K562 (cell line): ENCODE measurements at regions not wholly inside any gene's neighbourhood (a gene's known extent, or its start where the extent isn't known, plus 50 kb on each side); places are given as distances from the start of the nearest gene placed in this dataset.
A peak's percentile ranks its signal among the peaks of the same experiment; 100 is the strongest.

Source experiments
- BCL6 ChIP-seq: fragments of 250-450 bp; sonication (Bioruptor Pico); IDR thresholded peaks from 2 replicates; pipeline ENCODE4 v1.4.0; 2020
- ELF1 ChIP-seq: fragments of 200-800 bp; sonication (Bioruptor generic); IDR thresholded peaks from 2 replicates; pipeline ENCODE4 v1.6.1; 2016; ENCODE audit warnings: missing genetic modification characterization, missing compliant biosample characterization
- EP300 ChIP-seq: IDR thresholded peaks from 2 replicates; pipeline ENCODE4 v1.6.1; 2012; ENCODE audit warnings: low read length, improper control_type of control experiment
- FOXA1 ChIP-seq: fragments of 450-650 bp; IDR thresholded peaks from 2 replicates; pipeline ENCODE4 v1.6.1; 2016; ENCODE audit warnings: mild to moderate bottlenecking, borderline replicate concordance
- POLR2A ChIP-seq: fragments of 450-650 bp; conservative IDR thresholded peaks from 2 replicates; pipeline ENCODE4 v1.6.1; 2016
- POLR2AphosphoS5 ChIP-seq: IDR thresholded peaks from 2 replicates; pipeline ENCODE4 v1.6.1; 2011; ENCODE audit warnings: mild to moderate bottlenecking, low read depth, low read length, moderate library complexity; ENCODE audit not compliant: control insufficient read depth, insufficient read depth
- RCOR1 ChIP-seq, 2 experiments: IDR thresholded peaks; 2 replicates each; pipeline ENCODE4 v1.6.1; 2012; ENCODE audit warnings: low read depth in 2 of 2, low read length in 2 of 2, borderline replicate concordance in 1 of 2, improper control_type of control experiment in 1 of 2
- STAT5A ChIP-seq: IDR thresholded peaks from 2 replicates; pipeline ENCODE4 v1.6.1; 2012; ENCODE audit warnings: low read length, inconsistent platforms, borderline replicate concordance
- TAF1 ChIP-seq: IDR thresholded peaks from 2 replicates; pipeline ENCODE4 v1.6.1; 2011; ENCODE audit warnings: mild to moderate bottlenecking, low read length, moderate library complexity; ENCODE audit not compliant: insufficient read depth, control insufficient read depth, severe bottlenecking; ENCODE audit errors: extremely low read depth
- ZNF717 ChIP-seq: fragments of 250-450 bp; sonication (Bioruptor Pico); IDR thresholded peaks from 2 replicates; pipeline ENCODE4 v1.5.0; 2021
- TF ChIP-seq, protein P1 (sequence below), 3 experiments: IDR thresholded peaks in 2 of 3; conservative IDR thresholded peaks in 1 of 3; 2 replicates each; pipeline ENCODE4 v1.5.1; 2011 to 2012; ENCODE audit warnings: low read length in 3 of 3, mild to moderate bottlenecking in 3 of 3, control low read depth in 2 of 3, improper control_type of control experiment in 1 of 3, inconsistent platforms in 1 of 3, low read depth in 1 of 3, mixed read lengths in 1 of 3, moderate library complexity in 1 of 3; ENCODE audit not compliant: insufficient read depth in 2 of 3
- TF ChIP-seq, protein P2 (sequence below): fragments of 250-450 bp; sonication (Bioruptor Pico); IDR thresholded peaks from 2 replicates; pipeline ENCODE4 v1.8.0; 2022; ENCODE audit warnings: moderate library complexity, mild to moderate bottlenecking, inconsistent platforms
- TF ChIP-seq, protein P3 (sequence below), 2 experiments: fragments of 450-650 bp; IDR thresholded peaks; 2 replicates each; pipeline ENCODE4 v1.6.1; 2016; ENCODE audit warnings: mild to moderate bottlenecking in 2 of 2, borderline replicate concordance in 1 of 2, low read depth in 1 of 2, moderate library complexity in 1 of 2

DNA sequence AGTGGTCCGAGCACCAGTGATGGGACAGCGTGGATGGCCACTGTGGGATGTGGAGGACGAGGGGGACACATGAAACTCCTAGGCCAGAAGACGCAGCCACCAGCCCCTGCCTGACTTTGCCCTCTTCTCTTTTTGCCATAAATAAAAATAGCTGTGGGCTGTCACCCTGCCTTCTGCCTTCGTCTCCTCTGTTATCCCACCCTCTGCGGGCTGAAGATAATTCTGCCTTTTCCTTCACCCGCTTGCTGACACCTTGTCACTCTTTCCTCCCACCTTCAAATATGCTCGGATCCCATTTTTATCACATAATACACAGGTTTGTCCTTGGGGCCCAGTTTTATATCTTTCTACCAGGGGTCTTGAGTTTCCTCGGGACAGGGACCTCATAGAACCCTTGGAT, 87.6 kb upstream of the CIBAR2 start:
- no peak for TF ChIP-seq RCOR1 (IDR thresholded peaks at IDR 0.05; ENCODE audit: borderline replicate concordance in 1 of 2, low read depth in 2 of 2, low read length in 2 of 2)
- TF ChIP-seq POLR2A: no peak
- TF ChIP-seq, protein P1, sequence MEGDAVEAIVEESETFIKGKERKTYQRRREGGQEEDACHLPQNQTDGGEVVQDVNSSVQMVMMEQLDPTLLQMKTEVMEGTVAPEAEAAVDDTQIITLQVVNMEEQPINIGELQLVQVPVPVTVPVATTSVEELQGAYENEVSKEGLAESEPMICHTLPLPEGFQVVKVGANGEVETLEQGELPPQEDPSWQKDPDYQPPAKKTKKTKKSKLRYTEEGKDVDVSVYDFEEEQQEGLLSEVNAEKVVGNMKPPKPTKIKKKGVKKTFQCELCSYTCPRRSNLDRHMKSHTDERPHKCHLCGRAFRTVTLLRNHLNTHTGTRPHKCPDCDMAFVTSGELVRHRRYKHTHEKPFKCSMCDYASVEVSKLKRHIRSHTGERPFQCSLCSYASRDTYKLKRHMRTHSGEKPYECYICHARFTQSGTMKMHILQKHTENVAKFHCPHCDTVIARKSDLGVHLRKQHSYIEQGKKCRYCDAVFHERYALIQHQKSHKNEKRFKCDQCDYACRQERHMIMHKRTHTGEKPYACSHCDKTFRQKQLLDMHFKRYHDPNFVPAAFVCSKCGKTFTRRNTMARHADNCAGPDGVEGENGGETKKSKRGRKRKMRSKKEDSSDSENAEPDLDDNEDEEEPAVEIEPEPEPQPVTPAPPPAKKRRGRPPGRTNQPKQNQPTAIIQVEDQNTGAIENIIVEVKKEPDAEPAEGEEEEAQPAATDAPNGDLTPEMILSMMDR (IDR thresholded peaks at IDR 0.05 in 2 of 3, conservative IDR thresholded peaks at IDR 0.05 in 1 of 3; ENCODE audit: insufficient read depth in 2 of 3, low read depth in 1 of 3, low read length in 3 of 3): no peak
- TF ChIP-seq STAT5A: no peak; the same call in 1 of the 2 replicates
- TF ChIP-seq, protein P2, sequence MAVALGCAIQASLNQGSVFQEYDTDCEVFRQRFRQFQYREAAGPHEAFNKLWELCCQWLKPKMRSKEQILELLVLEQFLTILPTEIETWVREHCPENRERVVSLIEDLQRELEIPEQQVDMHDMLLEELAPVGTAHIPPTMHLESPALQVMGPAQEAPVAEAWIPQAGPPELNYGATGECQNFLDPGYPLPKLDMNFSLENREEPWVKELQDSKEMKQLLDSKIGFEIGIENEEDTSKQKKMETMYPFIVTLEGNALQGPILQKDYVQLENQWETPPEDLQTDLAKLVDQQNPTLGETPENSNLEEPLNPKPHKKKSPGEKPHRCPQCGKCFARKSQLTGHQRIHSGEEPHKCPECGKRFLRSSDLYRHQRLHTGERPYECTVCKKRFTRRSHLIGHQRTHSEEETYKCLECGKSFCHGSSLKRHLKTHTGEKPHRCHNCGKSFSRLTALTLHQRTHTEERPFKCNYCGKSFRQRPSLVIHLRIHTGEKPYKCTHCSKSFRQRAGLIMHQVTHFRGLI: no peak
- TF ChIP-seq BCL6 (CRISPR knock-in tag): no peak
- no peak for TF ChIP-seq ELF1 (tag)
- TF ChIP-seq EP300: no peak
- peak; percentile 38; the same call in 1 of the 2 replicates for TF ChIP-seq POLR2AphosphoS5
- TF ChIP-seq, protein P3, sequence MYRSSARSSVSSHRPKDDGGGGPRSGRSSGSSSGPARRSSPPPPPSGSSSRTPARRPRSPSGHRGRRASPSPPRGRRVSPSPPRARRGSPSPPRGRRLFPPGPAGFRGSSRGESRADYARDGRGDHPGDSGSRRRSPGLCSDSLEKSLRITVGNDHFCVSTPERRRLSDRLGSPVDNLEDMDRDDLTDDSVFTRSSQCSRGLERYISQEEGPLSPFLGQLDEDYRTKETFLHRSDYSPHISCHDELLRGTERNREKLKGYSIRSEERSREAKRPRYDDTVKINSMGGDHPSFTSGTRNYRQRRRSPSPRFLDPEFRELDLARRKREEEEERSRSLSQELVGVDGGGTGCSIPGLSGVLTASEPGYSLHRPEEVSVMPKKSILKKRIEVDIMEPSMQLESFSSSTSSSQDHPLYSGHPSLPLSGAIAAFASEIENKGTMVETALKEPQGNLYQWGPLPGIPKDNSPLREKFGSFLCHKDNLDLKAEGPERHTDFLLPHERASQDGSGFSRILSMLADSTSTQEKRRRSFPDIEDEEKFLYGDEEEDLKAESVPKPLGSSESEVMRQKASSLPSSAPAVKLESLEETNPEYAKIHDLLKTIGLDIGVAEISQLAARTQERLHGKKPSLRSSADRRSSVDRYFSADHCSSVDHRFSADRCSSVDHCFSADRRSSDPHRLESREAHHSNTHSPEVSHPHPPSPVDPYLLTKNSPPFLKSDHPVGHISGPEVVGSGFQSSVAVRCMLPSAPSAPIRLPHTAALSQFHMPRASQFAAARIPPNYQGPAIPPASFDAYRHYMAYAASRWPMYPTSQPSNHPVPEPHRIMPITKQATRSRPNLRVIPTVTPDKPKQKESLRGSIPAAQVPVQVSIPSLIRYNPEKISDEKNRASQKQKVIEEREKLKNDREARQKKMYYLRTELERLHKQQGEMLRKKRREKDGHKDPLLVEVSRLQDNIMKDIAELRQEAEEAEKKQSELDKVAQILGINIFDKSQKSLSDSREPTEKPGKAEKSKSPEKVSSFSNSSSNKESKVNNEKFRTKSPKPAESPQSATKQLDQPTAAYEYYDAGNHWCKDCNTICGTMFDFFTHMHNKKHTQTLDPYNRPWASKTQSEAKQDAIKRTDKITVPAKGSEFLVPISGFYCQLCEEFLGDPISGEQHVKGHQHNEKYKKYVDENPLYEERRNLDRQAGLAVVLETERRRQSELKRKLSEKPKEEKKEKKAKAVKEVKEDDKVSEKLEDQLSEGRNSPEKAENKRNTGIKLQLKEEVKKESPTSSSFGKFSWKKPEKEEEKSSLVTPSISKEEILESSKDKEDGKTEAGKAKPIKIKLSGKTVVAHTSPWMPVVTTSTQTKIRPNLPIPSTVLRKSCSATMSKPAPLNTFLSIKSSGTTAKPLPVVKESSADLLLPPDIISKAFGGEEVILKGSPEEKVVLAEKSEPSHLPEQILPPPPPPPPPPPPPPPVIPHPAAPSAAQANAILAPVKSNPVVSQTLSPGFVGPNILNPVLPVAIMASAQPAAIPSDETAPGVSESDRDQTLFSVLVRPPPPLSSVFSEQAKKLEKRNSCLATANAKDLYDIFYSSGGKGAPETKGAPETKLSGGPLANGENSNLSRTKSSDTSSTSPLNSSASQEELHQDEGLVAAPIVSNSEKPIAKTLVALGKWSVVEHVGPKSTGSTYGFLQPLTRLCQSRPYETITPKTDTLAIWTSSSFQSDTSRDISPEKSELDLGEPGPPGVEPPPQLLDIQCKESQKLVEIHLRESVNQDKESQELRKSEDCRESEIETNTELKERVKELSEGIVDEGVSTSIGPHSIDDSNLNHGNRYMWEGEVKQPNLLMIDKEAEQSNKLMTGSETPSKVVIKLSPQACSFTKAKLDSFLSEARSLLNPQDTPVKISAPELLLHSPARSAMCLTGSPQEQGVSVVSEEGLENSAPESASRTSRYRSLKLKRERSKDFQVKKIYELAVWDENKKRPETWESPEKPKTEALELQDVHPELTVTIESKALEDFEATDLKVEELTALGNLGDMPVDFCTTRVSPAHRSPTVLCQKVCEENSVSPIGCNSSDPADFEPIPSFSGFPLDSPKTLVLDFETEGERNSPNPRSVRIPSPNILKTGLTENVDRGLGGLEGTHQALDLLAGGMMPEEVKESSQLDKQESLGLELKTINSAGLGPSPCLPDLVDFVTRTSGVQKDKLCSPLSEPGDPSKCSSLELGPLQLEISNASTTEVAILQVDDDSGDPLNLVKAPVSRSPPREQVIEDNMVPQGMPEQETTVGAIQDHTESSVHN (IDR thresholded peaks at IDR 0.05; ENCODE audit: borderline replicate concordance in 1 of 2, low read depth in 1 of 2): no peak
- TF ChIP-seq FOXA1: no peak
- TF ChIP-seq TAF1: no peak
- no peak for TF ChIP-seq ZNF717 (CRISPR knock-in tag)
